Hematopoietic multipotent progenitor cell treated with erythropoietin and hydrocortisone succinate and interleukin-3 and kit ligand, for 17 days (in vitro differentiated cells): ENCODE measurements at regions not wholly inside any gene's neighbourhood (a gene's known extent, or its start where the extent isn't known, plus 50 kb on each side); places are given as distances from the start of the nearest gene placed in this dataset.

ENCODE experiments used
- DNase-seq: peaks from one replicate; pipeline ENCODE4 v3.0.0-alpha.2; 2015; ENCODE audit warnings: low spot score

- DNase-seq, result no peak
These were observed 314.9 kb downstream of the COG6 start for GRCh38 chr13:39970177-39970846.

DNA sequence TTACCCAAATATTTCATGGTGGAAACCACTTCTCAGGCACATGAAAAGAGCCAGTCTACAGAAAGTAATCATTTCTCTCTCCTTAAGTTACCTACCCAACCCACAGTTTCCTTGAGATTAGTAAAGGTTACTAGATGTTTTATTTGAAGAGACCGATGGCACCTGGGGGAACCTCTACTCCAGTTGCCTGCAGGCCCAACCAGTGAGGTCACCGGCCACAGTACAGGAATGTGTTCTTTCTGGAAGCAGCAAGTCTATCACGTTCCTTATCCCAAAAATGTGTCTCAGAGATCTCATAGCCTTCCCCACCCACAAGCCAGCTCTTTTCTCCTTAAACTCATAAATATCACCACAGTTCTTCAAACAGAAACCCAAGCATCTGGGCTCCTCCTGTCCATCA lies 316.1 kb downstream of the COG6 start:
- DNase-seq, result no peak

DNA sequence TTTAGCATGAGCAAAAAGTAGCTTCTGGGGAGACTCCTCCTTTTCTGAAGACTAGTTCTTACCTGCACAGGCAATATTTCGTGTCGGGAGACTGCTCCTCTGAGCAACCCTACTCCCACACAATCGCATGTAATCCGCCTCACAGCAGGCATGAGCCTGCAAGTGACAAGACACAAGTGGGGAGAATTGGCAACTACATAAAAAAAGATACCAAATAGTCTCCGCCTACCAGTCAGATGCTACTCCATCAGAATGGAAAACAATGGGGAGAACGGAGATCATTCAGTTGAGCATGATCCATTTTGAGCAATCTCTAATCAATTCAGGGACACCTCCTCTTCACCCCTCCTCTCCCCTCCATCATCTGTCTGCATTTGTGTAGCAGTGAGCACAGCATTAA lies 321.0 kb downstream of the COG6 start:
- no peak for DNase-seq

- DNase-seq, result no peak
These were observed 325.6 kb downstream of the COG6 start for GRCh38 chr13:39981056-39981455.

- no peak for DNase-seq
These were observed 327.3 kb downstream of the COG6 start for GRCh38 chr13:39982745-39983144.

DNA sequence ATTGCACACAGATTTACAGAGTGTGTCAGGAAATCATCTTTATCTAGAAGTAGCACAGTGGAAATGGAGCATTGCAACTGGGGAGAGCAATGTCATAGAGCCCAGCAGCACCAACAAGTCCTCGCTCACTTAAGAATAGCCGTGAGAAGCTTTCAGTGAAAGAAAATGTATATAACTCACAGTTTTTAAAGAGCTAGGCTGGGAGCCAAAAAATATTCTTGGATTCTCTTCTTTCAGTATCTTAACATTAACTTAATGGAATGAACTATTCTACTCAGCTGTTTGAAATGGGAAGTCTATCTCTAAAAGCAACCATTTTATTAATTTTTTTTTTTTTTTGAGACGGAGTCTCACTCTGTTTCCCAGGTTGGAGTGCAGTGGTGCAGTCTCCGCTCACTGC lies 329.6 kb downstream of the COG6 start:
- no peak for DNase-seq

DNA sequence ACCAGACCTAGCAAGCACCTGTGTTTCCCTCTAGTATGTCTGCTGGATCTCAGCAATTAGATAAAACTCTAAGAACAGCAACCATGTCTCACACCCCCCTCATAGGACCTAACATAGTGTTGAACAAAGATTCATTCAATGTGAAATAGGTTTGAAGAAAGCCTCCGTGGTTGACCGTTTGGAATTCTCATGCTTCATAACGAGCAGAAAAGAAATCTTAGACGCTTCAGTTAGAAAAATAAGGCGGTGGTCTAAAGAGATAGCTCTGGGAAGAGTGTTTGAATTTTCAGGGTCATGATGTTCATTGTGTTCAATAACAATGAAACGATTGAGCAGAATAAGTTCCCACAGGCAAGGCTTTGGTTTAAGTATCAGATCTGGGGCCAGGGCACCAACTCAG lies 332.9 kb downstream of the COG6 start:
- DNase-seq, result no peak

- DNase-seq, result no peak
These were observed 342.7 kb downstream of the COG6 start for GRCh38 chr13:39998166-39998565.

GRCh38 chr13:40002016-40002415 lies 346.6 kb downstream of the COG6 start:
- DNase-seq, result no peak

DNA sequence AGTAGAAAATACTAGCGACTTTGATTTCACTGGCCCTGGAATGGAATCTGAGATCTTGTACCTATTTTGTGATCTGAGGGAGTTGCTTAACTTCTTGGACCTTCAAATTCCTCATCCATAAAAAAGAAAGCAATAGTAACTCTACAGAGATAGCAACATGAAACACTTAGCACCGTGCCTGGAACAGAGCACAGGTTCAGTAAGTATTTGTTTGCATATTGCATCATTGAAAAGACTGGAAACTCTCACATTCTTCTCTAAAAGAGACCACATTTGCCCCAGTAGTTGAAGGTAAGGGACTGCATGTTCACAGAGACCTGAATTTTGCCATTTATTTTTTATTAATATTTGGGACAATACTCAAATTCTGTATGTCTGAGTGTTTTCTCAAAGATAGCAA lies 358.1 kb downstream of the COG6 start:
- DNase-seq, result no peak

DNA sequence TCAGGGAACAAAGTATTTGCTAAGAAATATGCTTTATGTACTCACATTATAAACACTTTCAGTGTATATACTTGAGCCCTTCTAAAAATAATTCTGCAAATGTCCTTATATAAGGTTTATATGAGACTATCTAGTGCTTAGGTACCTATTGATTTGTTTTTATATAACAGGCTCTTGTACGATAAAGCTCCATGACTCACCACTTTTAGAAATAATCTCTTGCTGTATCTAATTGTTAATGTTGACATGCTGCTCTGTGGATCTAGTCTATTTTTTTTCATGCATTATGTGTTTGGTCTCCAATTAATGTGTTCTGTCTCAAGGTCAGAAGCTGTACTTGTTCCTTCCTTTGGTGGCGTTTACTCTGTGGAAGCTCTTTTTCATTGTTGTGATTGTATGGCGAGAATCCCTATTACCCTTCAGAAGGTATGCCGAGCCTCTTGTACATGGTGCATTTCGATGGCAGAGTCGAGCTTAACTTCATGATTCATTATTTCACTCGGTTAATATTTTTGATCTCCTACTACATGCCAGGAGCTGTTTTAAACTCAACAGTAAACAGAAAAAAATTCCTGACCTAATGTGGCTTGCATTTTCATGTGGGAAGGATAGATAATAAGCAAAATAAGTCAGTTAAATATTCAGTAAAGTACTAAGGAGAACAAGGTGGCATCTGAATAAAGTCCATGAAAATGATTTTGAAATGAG lies 361.6 kb downstream of the COG6 start:
- no peak for DNase-seq

GRCh38 chr13:40017662-40018262 lies 362.3 kb downstream of the COG6 start:
- no peak for DNase-seq

- DNase-seq, result no peak
These were observed 368.2 kb downstream of the COG6 start for GRCh38 chr13:40023595-40024203.

- DNase-seq, result no peak
These were observed 368.9 kb downstream of the COG6 start for GRCh38 chr13:40024204-40024966.

DNA sequence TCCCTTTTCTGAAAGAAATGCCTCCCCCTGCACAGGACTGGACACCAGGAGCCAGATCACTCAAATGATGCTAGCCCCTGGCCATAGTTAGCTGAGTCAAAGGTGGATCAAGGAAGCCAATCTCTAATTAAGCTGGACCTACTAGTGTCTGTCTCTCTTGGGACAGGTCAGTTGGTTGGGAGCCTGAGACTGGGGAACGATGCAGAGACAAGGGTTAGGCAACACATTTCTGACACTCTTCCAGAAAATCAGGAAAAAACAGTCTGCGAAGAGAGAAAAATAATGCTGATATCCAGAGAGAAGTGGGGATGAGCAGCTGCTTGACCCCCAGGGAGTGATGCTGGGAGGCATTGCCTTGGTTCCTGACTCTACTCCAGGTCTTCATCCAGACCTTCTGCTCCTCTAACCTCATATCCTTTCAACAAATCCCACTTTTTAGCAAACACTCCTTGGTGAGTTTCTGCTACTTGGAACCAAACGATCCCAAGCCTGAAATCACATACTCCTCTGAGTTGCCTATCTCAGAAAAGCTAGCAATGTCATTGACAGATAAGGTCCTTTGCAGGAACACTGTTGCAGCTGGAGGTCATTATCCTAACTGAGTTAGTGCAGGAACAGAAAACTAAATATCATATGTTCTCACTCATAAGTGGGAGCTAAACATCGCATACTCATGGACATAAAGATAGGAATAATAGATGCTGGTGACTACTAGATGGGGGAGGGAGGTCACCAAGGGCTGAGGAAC lies 369.7 kb downstream of the COG6 start:
- no peak for DNase-seq

- no peak for DNase-seq
These were observed 370.7 kb downstream of the COG6 start for GRCh38 chr13:40026174-40026585.

DNA sequence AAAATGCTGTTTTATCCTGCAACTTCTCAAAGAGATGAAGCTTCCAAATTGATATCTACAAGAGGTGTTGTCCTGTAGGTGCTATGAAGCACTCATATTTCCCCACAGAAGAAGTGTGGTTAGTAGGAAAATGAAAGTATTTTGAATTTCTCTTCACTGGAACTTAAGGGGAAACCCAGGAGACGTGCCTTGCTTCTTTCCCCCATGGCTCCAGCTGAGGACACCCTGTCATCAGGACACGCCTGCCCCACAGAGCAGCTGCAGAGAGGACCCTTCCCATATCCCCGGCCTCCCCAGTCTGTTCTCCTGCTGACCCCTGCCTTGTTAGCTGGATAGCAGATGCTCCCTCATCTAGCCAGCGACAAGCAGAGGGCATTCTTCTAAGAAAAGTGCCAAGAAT lies 371.3 kb downstream of the COG6 start:
- no peak for DNase-seq

DNA sequence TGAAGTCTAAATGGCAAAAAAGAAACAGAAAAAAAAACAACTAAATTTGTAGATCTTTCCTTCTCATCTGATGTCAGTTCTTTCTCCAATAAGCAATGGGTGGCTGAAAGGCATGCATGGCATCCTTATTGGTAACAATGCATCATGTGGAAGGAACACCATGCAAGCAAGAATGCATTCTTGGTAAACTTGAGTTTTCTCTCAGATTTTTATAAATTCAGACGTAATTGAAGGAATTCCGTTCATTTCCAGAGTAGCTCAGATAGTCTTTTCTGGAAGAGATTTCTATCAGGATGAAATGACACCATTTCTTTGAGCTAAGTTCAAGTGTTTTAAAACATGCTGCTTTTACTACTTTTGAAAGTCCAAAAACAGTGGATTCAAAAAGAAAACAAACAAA lies 373.0 kb downstream of the COG6 start:
- no peak for DNase-seq

- no peak for DNase-seq
These were observed 375.6 kb downstream of the COG6 start for GRCh38 chr13:40031031-40031430.

GRCh38 chr13:40039061-40039460 lies 383.6 kb downstream of the COG6 start:
- no peak for DNase-seq

DNA sequence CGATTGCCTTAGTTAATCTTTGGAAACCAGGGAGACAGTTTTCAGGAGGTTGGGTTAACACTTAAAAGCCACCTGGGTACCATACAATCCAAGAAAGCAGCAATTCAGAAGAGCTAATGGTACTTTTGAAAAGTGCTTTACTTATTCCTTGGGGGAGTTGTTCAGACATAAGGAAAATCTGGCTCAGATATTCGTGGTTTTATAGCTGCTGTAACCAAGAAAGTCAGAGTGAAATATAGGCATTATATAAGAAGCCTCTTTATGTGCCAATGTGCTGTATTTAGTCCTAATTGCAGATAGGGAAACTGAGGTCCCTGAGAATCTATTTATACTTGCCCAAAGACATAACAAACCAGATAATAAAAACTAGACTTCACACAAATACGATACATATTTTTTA lies 387.5 kb downstream of the COG6 start:
- DNase-seq, result no peak

DNA sequence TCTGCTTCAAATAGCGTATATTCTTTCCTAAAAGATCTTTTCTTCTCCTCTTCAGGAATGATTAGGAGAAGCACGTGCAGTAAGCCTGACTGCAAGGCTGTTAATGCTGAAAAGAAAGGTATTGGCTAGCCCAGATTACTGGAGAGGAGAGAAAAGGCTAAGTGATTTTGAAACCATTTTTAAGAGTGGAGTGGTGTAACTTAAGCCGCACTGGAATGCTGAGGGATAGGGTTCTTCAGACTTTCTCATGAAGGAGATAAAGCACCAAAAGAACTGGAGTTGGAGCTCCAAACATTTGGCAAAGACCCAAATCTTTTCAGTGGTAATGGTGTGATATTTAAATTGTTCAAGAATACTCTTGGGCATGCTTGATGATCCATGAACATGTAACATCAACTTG lies 388.3 kb downstream of the COG6 start:
- no peak for DNase-seq
